Fibroblast of the aortic adventitia (primary cell): ENCODE measurements at regions not wholly inside any gene's neighbourhood (a gene's known extent, or its start where the extent isn't known, plus 50 kb on each side); places are given as distances from the start of the nearest gene placed in this dataset.

Source experiments
- DNase-seq: peaks from one replicate; pipeline ENCODE4 v3.0.0-alpha.2; 2010; ENCODE audit warnings: low read depth
- H3K4me3 ChIP-seq: 2 replicates; pipeline ENCODE4 v1.5.1; 2011; ENCODE audit warnings: low read depth, mild to moderate bottlenecking, control low read depth, low read length, moderate library complexity
- CTCF ChIP-seq: IDR thresholded peaks from 2 replicates; pipeline ENCODE4 v1.5.1; 2011; ENCODE audit warnings: mild to moderate bottlenecking, low read length, control low read depth, inconsistent platforms; ENCODE audit not compliant: insufficient read depth

- TF ChIP-seq CTCF: no peak
- no peak overlapping the region for H3K4me3 ChIP-seq
- no peak for DNase-seq
Observed at GRCh38 chr13:105462098-105462497, 1073.4 kb downstream of the EFNB2 start.

- H3K4me3 ChIP-seq: no peak overlapping the region
- no peak for TF ChIP-seq CTCF
- DNase-seq: no peak
Observed at GRCh38 chr13:105452895-105453294, 1082.6 kb downstream of the EFNB2 start.

- DNase-seq: no peak
- TF ChIP-seq CTCF: no peak
Observed at GRCh38 chr13:105450784-105451183, 1084.7 kb downstream of the EFNB2 start.

GRCh38 chr13:105448811-105449210 lies 1086.7 kb downstream of the EFNB2 start:
- no peak for TF ChIP-seq CTCF
- no peak for DNase-seq
- H3K4me3 ChIP-seq: no peak overlapping the region

More at GRCh38 chr13:105450784-105451183, 1084.7 kb downstream of the EFNB2 start:
- no peak overlapping the region for H3K4me3 ChIP-seq

GRCh38 chr13:105446197-105446596 lies 1089.3 kb downstream of the EFNB2 start:
- TF ChIP-seq CTCF: no peak
- H3K4me3 ChIP-seq: no peak overlapping the region
- peak; percentile 2 for DNase-seq

GRCh38 chr13:105445796-105446195 lies 1089.7 kb downstream of the EFNB2 start:
- no peak for DNase-seq
- no peak for TF ChIP-seq CTCF
- no peak overlapping the region for H3K4me3 ChIP-seq

GRCh38 chr13:105442949-105443699 lies 1092.3 kb downstream of the EFNB2 start:
- no peak for TF ChIP-seq CTCF
- DNase-seq: peak; percentile 85
- H3K4me3 ChIP-seq: no peak overlapping the region
